SK-N-SH (cell line): ENCODE measurements at regions not wholly inside any gene's neighbourhood (a gene's known extent, or its start where the extent isn't known, plus 50 kb on each side); places are given as distances from the start of the nearest gene placed in this dataset.

Experiments used
- EP300 ChIP-seq, 2 experiments: IDR thresholded peaks; 2 replicates each; pipeline versions ENCODE4 v1.4.0 to v1.6.1; 2012; ENCODE audit warnings: borderline replicate concordance in 1 of 2, low read depth in 1 of 2, low read length in 1 of 2
- EZH2phosphoT487 ChIP-seq: fragments of 200-600 bp; sonication (generic); IDR thresholded peaks from 2 replicates; pipeline ENCODE4 v1.6.1; 2017; ENCODE audit warnings: low read depth, mixed run types, mild to moderate bottlenecking, antibody characterized with exemption, moderate library complexity, borderline replicate concordance
- FOXM1 ChIP-seq: IDR thresholded peaks from 2 replicates; pipeline ENCODE4 v1.4.0; 2012; ENCODE audit warnings: low read depth, mild to moderate bottlenecking
- MXI1 ChIP-seq: IDR thresholded peaks from 2 replicates; pipeline ENCODE4 v1.6.1; 2012; ENCODE audit warnings: mild to moderate bottlenecking, low read depth, low read length, improper control_type of control experiment
- POLR2AphosphoS5 ChIP-seq: IDR thresholded peaks from 2 replicates; pipeline ENCODE4 v1.6.1; 2012; ENCODE audit warnings: low read depth, low read length
- YY1 ChIP-seq: IDR thresholded peaks from 2 replicates; pipeline ENCODE4 v1.4.0; 2012; ENCODE audit warnings: low read depth, mild to moderate bottlenecking
- TF ChIP-seq, protein P1 (sequence below): IDR thresholded peaks from 2 replicates; pipeline ENCODE4 v1.6.1; 2012; ENCODE audit warnings: mild to moderate bottlenecking, low read depth, low read length, moderate library complexity
- TF ChIP-seq, protein P2 (sequence below): IDR thresholded peaks from 2 replicates; pipeline ENCODE4; 2012
- TF ChIP-seq, protein P3 (sequence below): fragments of 200-600 bp; sonication (generic); IDR thresholded peaks from 2 replicates; pipeline ENCODE4 v1.6.1; 2017; ENCODE audit warnings: antibody characterized with exemption, mild to moderate bottlenecking, moderate library complexity

DNA sequence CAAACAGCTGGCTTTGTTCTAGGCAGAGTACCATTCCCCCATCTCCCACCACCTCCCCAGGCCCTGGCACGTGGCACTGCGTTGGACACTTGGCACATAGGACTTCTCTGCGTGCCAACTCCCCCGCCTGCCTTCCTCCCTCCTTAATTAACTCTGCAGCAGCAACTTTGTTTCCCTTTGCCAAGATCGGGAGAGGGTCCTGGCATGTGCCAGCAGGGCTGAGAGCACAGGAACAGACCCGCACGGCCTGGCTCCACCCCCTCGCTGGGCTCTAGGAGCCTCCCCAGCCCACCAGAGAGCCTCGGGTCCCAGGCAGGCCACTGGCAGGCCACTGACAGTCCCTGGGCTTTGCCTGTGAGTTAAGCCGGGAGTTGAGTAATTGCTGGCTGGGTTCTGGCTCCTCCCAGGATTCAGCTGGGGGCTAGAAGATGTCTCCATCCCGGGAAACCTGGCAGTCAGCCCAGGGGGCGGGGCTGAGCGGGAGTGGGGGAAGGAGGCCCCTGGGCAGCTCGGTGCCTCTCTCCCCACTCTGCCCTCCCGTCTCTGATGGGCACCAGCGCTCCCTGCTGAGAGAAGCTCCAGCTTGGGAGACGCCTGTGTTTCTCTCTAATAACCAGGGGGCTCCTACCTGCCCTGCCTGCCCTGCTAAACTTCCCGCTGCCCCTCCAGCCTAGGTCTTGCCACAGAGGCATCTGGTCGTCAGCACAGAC, 224.0 kb upstream of the TNRC6C start:
- TF ChIP-seq POLR2AphosphoS5 (peak; percentile 26; the same call in 1 of the 2 replicates), MXI1 (peak; percentile 80), FOXM1 (no peak), EP300 (IDR thresholded peaks at IDR 0.05; ENCODE audit: borderline replicate concordance in 1 of 2, low read depth in 1 of 2, low read length in 1 of 2) (peak in 1 of 2 experiments; percentile 76; a peak in 2 of 4 replicates), YY1 (no peak), EZH2phosphoT487 (no peak)
- TF ChIP-seq, protein P1, sequence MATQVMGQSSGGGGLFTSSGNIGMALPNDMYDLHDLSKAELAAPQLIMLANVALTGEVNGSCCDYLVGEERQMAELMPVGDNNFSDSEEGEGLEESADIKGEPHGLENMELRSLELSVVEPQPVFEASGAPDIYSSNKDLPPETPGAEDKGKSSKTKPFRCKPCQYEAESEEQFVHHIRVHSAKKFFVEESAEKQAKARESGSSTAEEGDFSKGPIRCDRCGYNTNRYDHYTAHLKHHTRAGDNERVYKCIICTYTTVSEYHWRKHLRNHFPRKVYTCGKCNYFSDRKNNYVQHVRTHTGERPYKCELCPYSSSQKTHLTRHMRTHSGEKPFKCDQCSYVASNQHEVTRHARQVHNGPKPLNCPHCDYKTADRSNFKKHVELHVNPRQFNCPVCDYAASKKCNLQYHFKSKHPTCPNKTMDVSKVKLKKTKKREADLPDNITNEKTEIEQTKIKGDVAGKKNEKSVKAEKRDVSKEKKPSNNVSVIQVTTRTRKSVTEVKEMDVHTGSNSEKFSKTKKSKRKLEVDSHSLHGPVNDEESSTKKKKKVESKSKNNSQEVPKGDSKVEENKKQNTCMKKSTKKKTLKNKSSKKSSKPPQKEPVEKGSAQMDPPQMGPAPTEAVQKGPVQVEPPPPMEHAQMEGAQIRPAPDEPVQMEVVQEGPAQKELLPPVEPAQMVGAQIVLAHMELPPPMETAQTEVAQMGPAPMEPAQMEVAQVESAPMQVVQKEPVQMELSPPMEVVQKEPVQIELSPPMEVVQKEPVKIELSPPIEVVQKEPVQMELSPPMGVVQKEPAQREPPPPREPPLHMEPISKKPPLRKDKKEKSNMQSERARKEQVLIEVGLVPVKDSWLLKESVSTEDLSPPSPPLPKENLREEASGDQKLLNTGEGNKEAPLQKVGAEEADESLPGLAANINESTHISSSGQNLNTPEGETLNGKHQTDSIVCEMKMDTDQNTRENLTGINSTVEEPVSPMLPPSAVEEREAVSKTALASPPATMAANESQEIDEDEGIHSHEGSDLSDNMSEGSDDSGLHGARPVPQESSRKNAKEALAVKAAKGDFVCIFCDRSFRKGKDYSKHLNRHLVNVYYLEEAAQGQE, result no peak
- TF ChIP-seq, protein P2, sequence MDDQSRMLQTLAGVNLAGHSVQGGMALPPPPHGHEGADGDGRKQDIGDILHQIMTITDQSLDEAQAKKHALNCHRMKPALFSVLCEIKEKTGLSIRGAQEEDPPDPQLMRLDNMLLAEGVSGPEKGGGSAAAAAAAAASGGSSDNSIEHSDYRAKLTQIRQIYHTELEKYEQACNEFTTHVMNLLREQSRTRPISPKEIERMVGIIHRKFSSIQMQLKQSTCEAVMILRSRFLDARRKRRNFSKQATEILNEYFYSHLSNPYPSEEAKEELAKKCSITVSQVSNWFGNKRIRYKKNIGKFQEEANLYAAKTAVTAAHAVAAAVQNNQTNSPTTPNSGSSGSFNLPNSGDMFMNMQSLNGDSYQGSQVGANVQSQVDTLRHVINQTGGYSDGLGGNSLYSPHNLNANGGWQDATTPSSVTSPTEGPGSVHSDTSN, result peak; percentile 54; the same call in 1 of the 2 replicates
- TF ChIP-seq, protein P3, sequence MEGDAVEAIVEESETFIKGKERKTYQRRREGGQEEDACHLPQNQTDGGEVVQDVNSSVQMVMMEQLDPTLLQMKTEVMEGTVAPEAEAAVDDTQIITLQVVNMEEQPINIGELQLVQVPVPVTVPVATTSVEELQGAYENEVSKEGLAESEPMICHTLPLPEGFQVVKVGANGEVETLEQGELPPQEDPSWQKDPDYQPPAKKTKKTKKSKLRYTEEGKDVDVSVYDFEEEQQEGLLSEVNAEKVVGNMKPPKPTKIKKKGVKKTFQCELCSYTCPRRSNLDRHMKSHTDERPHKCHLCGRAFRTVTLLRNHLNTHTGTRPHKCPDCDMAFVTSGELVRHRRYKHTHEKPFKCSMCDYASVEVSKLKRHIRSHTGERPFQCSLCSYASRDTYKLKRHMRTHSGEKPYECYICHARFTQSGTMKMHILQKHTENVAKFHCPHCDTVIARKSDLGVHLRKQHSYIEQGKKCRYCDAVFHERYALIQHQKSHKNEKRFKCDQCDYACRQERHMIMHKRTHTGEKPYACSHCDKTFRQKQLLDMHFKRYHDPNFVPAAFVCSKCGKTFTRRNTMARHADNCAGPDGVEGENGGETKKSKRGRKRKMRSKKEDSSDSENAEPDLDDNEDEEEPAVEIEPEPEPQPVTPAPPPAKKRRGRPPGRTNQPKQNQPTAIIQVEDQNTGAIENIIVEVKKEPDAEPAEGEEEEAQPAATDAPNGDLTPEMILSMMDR, result no peak
